Trophoblast cell (in vitro differentiated cells and primary cell): ENCODE measurements at regions not wholly inside any gene's neighbourhood (a gene's known extent, or its start where the extent isn't known, plus 50 kb on each side); places are given as distances from the start of the nearest gene placed in this dataset.

ENCODE experiments used
- DNase-seq, 2 donors: peaks; one replicate each; pipeline ENCODE4 v3.0.0-alpha.2; 2016
- H2AFZ ChIP-seq: 2 replicates; pipeline ENCODE4 v1.6.1; 2013; ENCODE audit warnings: low read length, moderate library complexity, mild to moderate bottlenecking; ENCODE audit not compliant: insufficient read depth, poor library complexity
- H2AK5ac ChIP-seq: 2 replicates; pipeline ENCODE4 v1.6.1; 2013; ENCODE audit warnings: mild to moderate bottlenecking, low read length
- H2BK120ac ChIP-seq: 2 replicates; pipeline ENCODE4 v1.6.1; 2013; ENCODE audit warnings: low read length, mild to moderate bottlenecking, moderate library complexity; ENCODE audit not compliant: insufficient read depth, poor library complexity
- H2BK12ac ChIP-seq: 2 replicates; pipeline ENCODE4 v1.6.1; 2013; ENCODE audit warnings: mild to moderate bottlenecking, low read length, moderate library complexity
- H2BK5ac ChIP-seq: 2 replicates; pipeline ENCODE4 v1.6.1; 2013; ENCODE audit warnings: low read length, low read depth, moderate library complexity, mild to moderate bottlenecking; ENCODE audit not compliant: poor library complexity
- H3K14ac ChIP-seq: 2 replicates; pipeline ENCODE4 v1.6.1; 2013; ENCODE audit warnings: mild to moderate bottlenecking, low read length
- H3K18ac ChIP-seq: 2 replicates; pipeline ENCODE4 v1.6.1; 2013; ENCODE audit warnings: mild to moderate bottlenecking, low read length
- H3K23ac ChIP-seq: 2 replicates; pipeline ENCODE4 v1.6.1; 2013; ENCODE audit warnings: low read length
- H3K27ac ChIP-seq: 2 replicates; pipeline ENCODE4 v1.5.1; 2013; ENCODE audit warnings: low read depth, mild to moderate bottlenecking, inconsistent platforms, low read length, moderate library complexity
- H3K27me3 ChIP-seq: 2 replicates; pipeline ENCODE4 v1.6.1; 2013; ENCODE audit warnings: inconsistent platforms, mild to moderate bottlenecking, low read length, moderate library complexity; ENCODE audit not compliant: insufficient read depth
- H3K36me3 ChIP-seq, 2 experiments: 1 replicate in 1 of 2; 2 replicates in 1 of 2; pipeline ENCODE4 v1.6.1; 2013; ENCODE audit warnings: low read length in 2 of 2, mild to moderate bottlenecking in 2 of 2, moderate library complexity in 1 of 2; ENCODE audit not compliant: insufficient read depth in 2 of 2, control insufficient read depth in 1 of 2
- H3K4ac ChIP-seq: 2 replicates; pipeline ENCODE4 v1.6.1; 2013; ENCODE audit warnings: low read depth, mild to moderate bottlenecking, low read length, moderate library complexity
- H3K4me1 ChIP-seq, 2 experiments: 1 replicate in 1 of 2; 2 replicates in 1 of 2; pipeline ENCODE4 v1.6.1; 2013; ENCODE audit warnings: low read length in 2 of 2, mild to moderate bottlenecking in 2 of 2, moderate library complexity in 1 of 2; ENCODE audit not compliant: insufficient read depth in 2 of 2, control insufficient read depth in 1 of 2
- H3K4me2 ChIP-seq: 2 replicates; pipeline ENCODE4 v1.6.1; 2013; ENCODE audit warnings: inconsistent platforms, mild to moderate bottlenecking, low read length, moderate library complexity
- H3K4me3 ChIP-seq: 2 replicates; pipeline ENCODE4 v1.5.1; 2013; ENCODE audit warnings: mild to moderate bottlenecking, low read depth, low read length, inconsistent platforms
- H3K79me1 ChIP-seq: one replicate; pipeline ENCODE4 v1.6.1; 2013; ENCODE audit warnings: low read length
- H3K79me2 ChIP-seq: 2 replicates; pipeline ENCODE4 v1.6.1; 2013; ENCODE audit warnings: low read length, mild to moderate bottlenecking; ENCODE audit not compliant: control insufficient read depth, insufficient read depth, poor library complexity
- H3K9ac ChIP-seq: 2 replicates; pipeline ENCODE4 v1.6.1; 2013; ENCODE audit warnings: mild to moderate bottlenecking, low read length
- H3K9me3 ChIP-seq: 2 replicates; pipeline ENCODE4 v1.6.1; 2013; ENCODE audit warnings: low read depth, mild to moderate bottlenecking, control low read depth, inconsistent platforms, low read length; ENCODE audit not compliant: insufficient read depth
- H4K12ac ChIP-seq: 2 replicates; pipeline ENCODE4 v1.6.1; 2013; ENCODE audit warnings: low read depth, mild to moderate bottlenecking, low read length, moderate library complexity
- H4K8ac ChIP-seq: 2 replicates; pipeline ENCODE4 v1.6.1; 2013; ENCODE audit warnings: low read depth, mild to moderate bottlenecking, low read length, moderate library complexity
- H4K91ac ChIP-seq: one replicate; pipeline ENCODE4 v1.6.1; 2013; ENCODE audit warnings: low read depth, mild to moderate bottlenecking, low read length, moderate library complexity
- WGBS: extraction: QIAGEN DNeasy Blood & Tissue Kit; methylation state at CpG from one replicate; pipeline ENCODE4 v1.1.7; 2013; ENCODE audit warnings: missing lambda C conversion rate; ENCODE audit not compliant: insufficient read length, insufficient coverage; ENCODE audit errors: extremely low coverage; 5-methylcytosine and 5-hydroxymethylcytosine counted together

- H4K12ac ChIP-seq = no peak overlapping the region
- H2BK5ac ChIP-seq = no peak overlapping the region
- no peak overlapping the region for H3K27ac ChIP-seq
- no peak overlapping the region for H2BK120ac ChIP-seq
- H3K79me1 ChIP-seq = no peaks in the 10 kb centered on the region
- H3K14ac ChIP-seq = no peak overlapping the region
- H3K18ac ChIP-seq = no peak overlapping the region
- H4K91ac ChIP-seq = no peak overlapping the region
- H3K4me2 ChIP-seq = no peak overlapping the region
- no peak overlapping the region for H2AFZ ChIP-seq
- WGBS = no CpG with 5 or more reads among the region's 6 CpGs
- no peak overlapping the region for H3K4ac ChIP-seq
- no peak overlapping the region for H2AK5ac ChIP-seq
- H3K4me1 ChIP-seq = no peaks in the 10 kb centered on the region
- H3K9ac ChIP-seq = no peak overlapping the region
- no peak overlapping the region for H4K8ac ChIP-seq
- H3K9me3 ChIP-seq = peaks cover 6% of the 10 kb centered on the region
- H2BK12ac ChIP-seq = no peak overlapping the region
- no peaks in the 10 kb centered on the region for H3K36me3 ChIP-seq
- H3K4me3 ChIP-seq = no peak overlapping the region
- no peaks in the 10 kb centered on the region for H3K79me2 ChIP-seq
- no peak overlapping the region for H3K23ac ChIP-seq
- no peaks in the 10 kb centered on the region for H3K27me3 ChIP-seq
- no peak for DNase-seq
Observed at GRCh38 chr6:91271807-91272206, 684.9 kb upstream of the MAP3K7 start.

- no peak overlapping the region for H4K12ac ChIP-seq
Observed at GRCh38 chr6:91268941-91269340, 682.1 kb upstream of the MAP3K7 start.

GRCh38 chr6:91267246-91267645, 680.4 kb upstream of the MAP3K7 start:
- no peak overlapping the region for H3K14ac ChIP-seq
- H2AK5ac ChIP-seq = no peak overlapping the region
- no peak overlapping the region for H3K9ac ChIP-seq
- H3K79me1 ChIP-seq = no peaks in the 10 kb centered on the region
- no CpG with 5 or more reads among the region's 6 CpGs for WGBS
- no peak overlapping the region for H3K18ac ChIP-seq
- H2BK120ac ChIP-seq = no peak overlapping the region
- no peaks in the 10 kb centered on the region for H3K4me1 ChIP-seq
- no peaks in the 10 kb centered on the region for H3K27me3 ChIP-seq
- H3K27ac ChIP-seq = no peak overlapping the region
- no peak overlapping the region for H2BK5ac ChIP-seq
- no peak overlapping the region for H3K23ac ChIP-seq
- H3K4me2 ChIP-seq = no peak overlapping the region
- H4K91ac ChIP-seq = no peak overlapping the region
- DNase-seq = no peak
- H2BK12ac ChIP-seq = no peak overlapping the region
- H3K4me3 ChIP-seq = no peak overlapping the region
- no peak overlapping the region for H2AFZ ChIP-seq
- H3K9me3 ChIP-seq = peaks cover 6% of the 10 kb centered on the region
- no peak overlapping the region for H3K4ac ChIP-seq
- no peaks in the 10 kb centered on the region for H3K79me2 ChIP-seq
- H3K36me3 ChIP-seq = no peaks in the 10 kb centered on the region
- H4K12ac ChIP-seq = no peak overlapping the region
- H4K8ac ChIP-seq = no peak overlapping the region

More at GRCh38 chr6:91268941-91269340, 682.1 kb upstream of the MAP3K7 start:
- Histone ChIP-seq H3K18ac (no peak overlapping the region), H2AFZ (no peak overlapping the region), H3K4me3 (no peak overlapping the region), H2BK5ac (no peak overlapping the region), H3K4me1 (no peaks in the 10 kb centered on the region), H3K79me1 (no peaks in the 10 kb centered on the region), H3K79me2 (no peaks in the 10 kb centered on the region), H3K14ac (no peak overlapping the region), H3K9ac (no peak overlapping the region), H3K23ac (no peak overlapping the region), H4K91ac (no peak overlapping the region), H3K4ac (no peak overlapping the region), H3K9me3 (peaks cover 6% of the 10 kb centered on the region), H2BK120ac (no peak overlapping the region), H3K27me3 (no peaks in the 10 kb centered on the region), H3K36me3 (no peaks in the 10 kb centered on the region), H2BK12ac (no peak overlapping the region), H4K8ac (no peak overlapping the region), H3K27ac (no peak overlapping the region), H3K4me2 (no peak overlapping the region), H2AK5ac (no peak overlapping the region)
- DNase-seq = peak in 1 of 2 donors; percentile 4
- WGBS = no CpG with 5 or more reads among the region's 2 CpGs

GRCh38 chr6:91266156-91266555, 679.3 kb upstream of the MAP3K7 start:
- H3K9me3 ChIP-seq = peaks cover 2% of the 10 kb centered on the region
- no peak overlapping the region for H4K91ac ChIP-seq
- no peak overlapping the region for H3K4ac ChIP-seq
- H3K18ac ChIP-seq = no peak overlapping the region
- no peak overlapping the region for H4K8ac ChIP-seq
- H3K9ac ChIP-seq = no peak overlapping the region
- H3K4me2 ChIP-seq = no peak overlapping the region
- no peak overlapping the region for H3K27ac ChIP-seq
- H2BK120ac ChIP-seq = no peak overlapping the region
- no peaks in the 10 kb centered on the region for H3K4me1 ChIP-seq
- no peaks in the 10 kb centered on the region for H3K79me1 ChIP-seq
- H3K4me3 ChIP-seq = no peak overlapping the region
- no peaks in the 10 kb centered on the region for H3K79me2 ChIP-seq
- no peak overlapping the region for H2AFZ ChIP-seq
- H2AK5ac ChIP-seq = no peak overlapping the region
- no peak for DNase-seq
- H2BK12ac ChIP-seq = no peak overlapping the region
- H2BK5ac ChIP-seq = no peak overlapping the region
- no peak overlapping the region for H4K12ac ChIP-seq
- H3K36me3 ChIP-seq = no peaks in the 10 kb centered on the region
- H3K27me3 ChIP-seq = no peaks in the 10 kb centered on the region
- H3K14ac ChIP-seq = no peak overlapping the region
- no peak overlapping the region for H3K23ac ChIP-seq
